ENCODE measurements at regions not wholly inside any gene's neighbourhood (a gene's known extent, or its start where the extent isn't known, plus 50 kb on each side); places are given as distances from the start of the nearest gene placed in this dataset.

GRCh38 chr13:97562962-97563361 lies 129.0 kb downstream of the RAP2A start:
- no peaks in the 10 kb centered on the region for H4K20me1 ChIP-seq (ENCODE audit: control insufficient read depth, insufficient read depth)
- WGBS (ENCODE audit: insufficient coverage, insufficient replicate concordance, low lambda C conversion rate, missing lambda C conversion rate), result 36% methylated on average over 1 of the region's 1 CpG
- ChIA-PET RAD21 (ENCODE audit: unreplicated experiment) (no interaction called here), SMC1A (ENCODE audit: uncharacterized antibody, unreplicated experiment) (interaction anchor here (1.2 kb wide), 1 partner anchor 128 kb away, joined by 4 read pairs; no protein-coding TSS in a partner anchor), CTCF (no interaction called here), POLR2A (no interaction called here)
- intact Hi-C loops (cut with micrococcal nuclease; ENCODE audit: unreplicated experiment), result no loop called here
- no peaks in the 10 kb centered on the region for H3K27me3 ChIP-seq (replicated peaks in 1 of 2; ENCODE audit: control insufficient read depth in 2 of 2, insufficient read depth in 2 of 2, low read length in 1 of 2)
- H3K36me3 ChIP-seq (ENCODE audit: control insufficient read depth in 2 of 2, insufficient read depth in 2 of 2, low read length in 1 of 2), result no peaks in the 10 kb centered on the region
- no TSS peak for BruUV-seq (replicated peaks)
- H3K9ac ChIP-seq (ENCODE audit: control insufficient read depth, insufficient read depth, low read length), result no peak overlapping the region
- no peak overlapping the region for H3K4me3 ChIP-seq
- H3K9me3 ChIP-seq (replicated peaks; ENCODE audit: control insufficient read depth, insufficient read depth, low read length), result no peaks in the 10 kb centered on the region
- H3K27ac ChIP-seq (ENCODE audit: control insufficient read depth, insufficient read depth), result no peak overlapping the region
- H3K4me2 ChIP-seq (ENCODE audit: control insufficient read depth, insufficient read depth), result no peak overlapping the region
- ATAC-seq (no peak), FAIRE-seq (no peak), DNase-seq (ENCODE audit: low read depth, low spot score) (no peak)
- no peaks in the 10 kb centered on the region for H3K4me1 ChIP-seq (ENCODE audit: control insufficient read depth, insufficient read depth, low read length)
- TF ChIP-seq KAT2A (conservative IDR thresholded peaks at IDR 0.05; ENCODE audit: control insufficient read depth, low read depth, low read length), result no peak
- no peak for TF ChIP-seq MXI1 (IDR thresholded peaks at IDR 0.05; ENCODE audit: low read depth, low read length)
- no peak for TF ChIP-seq NFYA (IDR thresholded peaks at IDR 0.05; ENCODE audit: borderline replicate concordance, low read depth, low read length)
- no peak for TF ChIP-seq REST (IDR thresholded peaks at IDR 0.05; ENCODE audit: low read depth, low read length)
- no peak for TF ChIP-seq CEBPZ (IDR thresholded peaks at IDR 0.05; ENCODE audit: low read depth, low read length)
- TF ChIP-seq RUNX3 (IDR thresholded peaks at IDR 0.05; ENCODE audit: low read length), result no peak
- TF ChIP-seq RAD51 (IDR thresholded peaks at IDR 0.05), result no peak
- no peak for TF ChIP-seq POLR2A (IDR thresholded peaks at IDR 0.05; ENCODE audit: low read depth, low read length)
- no peak for TF ChIP-seq CREM (IDR thresholded peaks at IDR 0.05; ENCODE audit: low read depth)
- no peak overlapping the region for H2AFZ ChIP-seq (ENCODE audit: control insufficient read depth, low read depth, low read length)
- H3K79me2 ChIP-seq (ENCODE audit: control insufficient read depth, insufficient read depth, low read length), result no peaks in the 10 kb centered on the region
- in situ Hi-C loops (cut with MboI), result no loop called here

Measured in GM12878 (cell line).